ENCODE measurements at regions not wholly inside any gene's neighbourhood (a gene's known extent, or its start where the extent isn't known, plus 50 kb on each side); places are given as distances from the start of the nearest gene placed in this dataset.

- ATAC-seq (ENCODE audit: low FRiP score) (no peak), DNase-seq (ENCODE audit: low spot score) (no peak)
- TF ChIP-seq CTCF (IDR thresholded peaks at IDR 0.05), result no peak
Observed at GRCh38 chr1:222019029-222019428, 277.1 kb upstream of the DUSP10 start.

GRCh38 chr1:222018041-222018440, 276.2 kb upstream of the DUSP10 start:
- no peak for DNase-seq (ENCODE audit: low spot score)
- no peak for ATAC-seq (ENCODE audit: low FRiP score)
- no peak for TF ChIP-seq CTCF (IDR thresholded peaks at IDR 0.05)

GRCh38 chr1:222015686-222016085, 273.8 kb upstream of the DUSP10 start:
- ATAC-seq (ENCODE audit: low FRiP score), result no peak

GRCh38 chr1:222014001-222014400, 272.1 kb upstream of the DUSP10 start:
- ATAC-seq (ENCODE audit: low FRiP score), result no peak

More at GRCh38 chr1:222015686-222016085, 273.8 kb upstream of the DUSP10 start:
- TF ChIP-seq CTCF (IDR thresholded peaks at IDR 0.05), result no peak
- DNase-seq (ENCODE audit: low spot score), result no peak

GRCh38 chr1:222012816-222013215, 270.9 kb upstream of the DUSP10 start:
- DNase-seq (ENCODE audit: low spot score), result no peak
- no peak for ATAC-seq (ENCODE audit: low FRiP score)
- no peak for TF ChIP-seq CTCF (IDR thresholded peaks at IDR 0.05)

More at GRCh38 chr1:222014001-222014400, 272.1 kb upstream of the DUSP10 start:
- no peak for TF ChIP-seq CTCF (IDR thresholded peaks at IDR 0.05)
- DNase-seq (ENCODE audit: low spot score), result no peak

GRCh38 chr1:222010306-222010705, 268.4 kb upstream of the DUSP10 start:
- DNase-seq (ENCODE audit: low spot score) (no peak), ATAC-seq (ENCODE audit: low FRiP score) (no peak)
- no peak for TF ChIP-seq CTCF (IDR thresholded peaks at IDR 0.05)

- TF ChIP-seq CTCF (IDR thresholded peaks at IDR 0.05), result no peak
- ATAC-seq (ENCODE audit: low FRiP score), result no peak
- no peak for DNase-seq (ENCODE audit: low spot score)
Observed at GRCh38 chr1:222009105-222009730, 267.3 kb upstream of the DUSP10 start.

All from omental fat pad (tissue), 3 donors.